8988T (cell line): ENCODE measurements at regions not wholly inside any gene's neighbourhood (a gene's known extent, or its start where the extent isn't known, plus 50 kb on each side); places are given as distances from the start of the nearest gene placed in this dataset.
"Not testable (repeated sequence)": the region's sequence is repeated elsewhere in the genome, so short reads cannot be mapped to it uniquely, and the experiment has no call there.

ENCODE experiments used
- DNase-seq: peaks from one replicate; pipeline ENCODE4 v3.0.0; 2011

- DNase-seq = no peak
Measured at GRCh38 chr18:38263066-38263465, 697.5 kb upstream of the CELF4 start.

GRCh38 chr18:38262661-38263060, 697.1 kb upstream of the CELF4 start:
- no peak for DNase-seq

GRCh38 chr18:38257661-38258060, 692.1 kb upstream of the CELF4 start:
- no peak for DNase-seq

GRCh38 chr18:38256366-38256765, 690.8 kb upstream of the CELF4 start:
- no peak for DNase-seq

GRCh38 chr18:38250971-38251370, 685.4 kb upstream of the CELF4 start:
- DNase-seq = no peak

GRCh38 chr18:38244480-38244879, 678.9 kb upstream of the CELF4 start:
- DNase-seq = no peak

- DNase-seq = no peak
Measured at GRCh38 chr18:38243291-38243690, 677.7 kb upstream of the CELF4 start.

- no peak for DNase-seq
Measured at GRCh38 chr18:38241736-38242135, 676.1 kb upstream of the CELF4 start.

GRCh38 chr18:38241216-38241615, 675.6 kb upstream of the CELF4 start:
- no peak for DNase-seq

GRCh38 chr18:38239606-38240005, 674.0 kb upstream of the CELF4 start:
- DNase-seq = no peak

GRCh38 chr18:38237796-38238195, 672.2 kb upstream of the CELF4 start:
- DNase-seq = no peak

GRCh38 chr18:38221476-38222100, 656.0 kb upstream of the CELF4 start:
- no peak for DNase-seq

- DNase-seq = no peak
Measured at GRCh38 chr18:38198956-38199355, 633.4 kb upstream of the CELF4 start.

- no peak for DNase-seq
Measured at GRCh38 chr18:38198526-38198925, 632.9 kb upstream of the CELF4 start.

- no peak for DNase-seq
Measured at GRCh38 chr18:38186491-38186890, 620.9 kb upstream of the CELF4 start.

GRCh38 chr18:38174594-38174993, 609.0 kb upstream of the CELF4 start:
- no peak for DNase-seq

- no peak for DNase-seq
Measured at GRCh38 chr18:38174173-38174572, 608.6 kb upstream of the CELF4 start.

- no peak for DNase-seq
Measured at GRCh38 chr18:38170845-38171244, 605.2 kb upstream of the CELF4 start.

- DNase-seq = no peak
Measured at GRCh38 chr18:38167623-38168022, 602.0 kb upstream of the CELF4 start.

GRCh38 chr18:38153116-38153515, 587.5 kb upstream of the CELF4 start:
- DNase-seq = not testable (repeated sequence)

- DNase-seq = no peak
Measured at GRCh38 chr18:38116716-38117115, 551.1 kb upstream of the CELF4 start.

- DNase-seq = no peak
Measured at GRCh38 chr18:38115201-38115600, 549.6 kb upstream of the CELF4 start.

- no peak for DNase-seq
Measured at GRCh38 chr18:38087538-38087937, 521.9 kb upstream of the CELF4 start.

GRCh38 chr18:38081516-38081915, 515.9 kb upstream of the CELF4 start:
- DNase-seq = no peak

- DNase-seq = no peak
Measured at GRCh38 chr18:38077229-38077628, 511.6 kb upstream of the CELF4 start.
